GM13976 (cell line): ENCODE measurements at regions not wholly inside any gene's neighbourhood (a gene's known extent, or its start where the extent isn't known, plus 50 kb on each side); places are given as distances from the start of the nearest gene placed in this dataset.

Experiments used
- DNase-seq: peaks from one replicate; pipeline ENCODE4 v3.0.0; 2012; ENCODE audit warnings: low spot score
- CTCF ChIP-seq: IDR thresholded peaks from 2 replicates; pipeline ENCODE4 v1.5.1; 2012; ENCODE audit warnings: borderline replicate concordance, mild to moderate bottlenecking; ENCODE audit not compliant: insufficient read depth; ENCODE audit errors: extremely low read depth, missing control alignments, control extremely low read depth
- in situ Hi-C: fragments of 300-500 bp; cut with MboI; formaldehyde crosslinking; loops from one replicate; pipeline ENCODE4 v1.12.0; 2022; ENCODE audit warnings: low sequenced_read_pairs, mixed read lengths, inconsistent platforms; ENCODE audit not compliant: unreplicated experiment

DNA sequence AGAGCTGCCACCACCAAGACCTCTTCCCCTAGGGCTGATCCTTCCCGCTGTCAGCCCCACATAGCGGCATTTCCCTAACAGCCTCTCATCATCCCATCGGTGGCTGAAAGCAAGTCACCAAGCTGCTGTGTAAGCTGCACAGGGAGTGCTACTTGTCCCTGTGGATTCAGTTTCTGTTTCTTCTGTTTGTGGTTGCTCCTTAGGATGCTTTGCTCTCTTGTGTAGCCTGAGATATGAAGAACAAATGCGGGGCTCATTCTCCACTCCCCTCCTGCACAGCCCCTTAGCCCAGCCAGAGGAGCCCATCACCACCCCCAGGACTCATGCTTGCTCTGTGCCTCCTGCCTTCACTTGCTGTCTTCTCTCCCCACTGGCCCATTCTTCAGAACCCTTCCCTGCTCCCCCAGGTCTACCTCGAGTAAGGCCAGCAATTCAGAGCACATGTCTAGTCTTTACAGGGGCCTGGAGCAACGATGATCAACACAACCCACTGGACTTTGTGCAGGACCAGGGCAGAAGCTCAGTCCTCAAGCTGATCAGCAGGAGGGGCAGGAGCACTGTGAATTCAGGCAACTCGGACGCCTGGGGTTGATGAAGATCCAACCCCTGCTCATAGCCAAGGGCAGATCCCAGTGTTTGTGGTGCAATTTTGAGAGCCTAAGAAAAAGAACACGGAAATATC is 82.6 kb upstream of the GALNT2 start:
- in situ Hi-C loops, result no loop called here
- no peak for DNase-seq
- peak; percentile 16 for TF ChIP-seq CTCF

DNA sequence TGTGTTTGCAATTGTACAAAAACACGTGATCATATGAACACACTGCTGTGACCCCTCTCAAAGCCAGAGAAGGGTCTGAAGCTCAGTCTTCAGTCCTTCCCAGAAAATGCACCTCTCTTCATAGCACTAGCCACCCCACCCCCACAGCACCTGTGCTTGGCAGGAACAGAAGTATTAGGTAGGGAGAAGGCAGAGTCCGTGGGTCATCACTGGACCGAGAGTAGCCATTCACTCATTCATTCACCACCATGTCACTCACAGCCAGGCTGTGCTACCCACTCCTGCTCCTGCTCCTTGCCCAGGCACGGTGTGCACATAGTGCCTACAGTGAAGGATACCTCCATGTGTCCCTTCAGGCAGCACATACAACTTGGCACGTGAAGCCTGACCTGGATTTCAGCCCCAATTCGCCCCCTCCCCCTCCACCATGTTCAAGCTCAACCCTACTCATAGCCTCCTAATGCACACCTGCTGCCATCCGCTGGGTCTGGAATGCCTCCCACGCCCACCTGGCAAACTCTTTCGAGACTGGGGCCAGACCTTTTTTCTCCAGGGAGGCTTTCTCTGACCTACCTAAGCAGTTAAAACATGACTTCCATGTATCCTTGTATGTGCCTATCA is 81.9 kb upstream of the GALNT2 start:
- no peak for TF ChIP-seq CTCF
- no peak for DNase-seq
- in situ Hi-C loops, result no loop called here

- no peak for DNase-seq
- in situ Hi-C loops, result no loop called here
- TF ChIP-seq CTCF, result no peak
Observed at GRCh38 chr1:229985613-229986010, 81.4 kb upstream of the GALNT2 start.

- no peak for DNase-seq
- TF ChIP-seq CTCF, result no peak
- in situ Hi-C loops, result no loop called here
Observed at GRCh38 chr1:229986737-229987337, 80.2 kb upstream of the GALNT2 start.

DNA sequence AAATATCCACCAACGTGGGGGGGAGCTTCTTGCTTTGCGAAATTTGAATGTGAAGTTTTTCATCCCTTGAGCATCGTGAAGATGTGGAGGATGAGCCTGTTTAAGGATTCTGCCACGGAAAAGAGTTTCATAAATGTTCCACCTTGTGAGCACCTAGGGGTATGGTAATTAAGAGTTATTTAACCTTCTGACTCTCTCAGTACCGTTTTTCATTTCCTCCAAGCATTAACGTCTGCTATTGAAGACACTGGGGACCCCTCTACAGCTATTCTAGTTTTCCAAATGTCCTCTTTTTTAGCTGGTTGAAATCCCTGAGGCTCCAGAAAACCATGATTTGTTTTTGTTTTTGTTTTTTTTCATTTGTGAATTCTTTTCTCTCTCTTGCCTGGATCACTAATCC is 79.1 kb upstream of the GALNT2 start:
- TF ChIP-seq CTCF, result no peak
- DNase-seq, result no peak
- in situ Hi-C loops, result no loop called here

DNA sequence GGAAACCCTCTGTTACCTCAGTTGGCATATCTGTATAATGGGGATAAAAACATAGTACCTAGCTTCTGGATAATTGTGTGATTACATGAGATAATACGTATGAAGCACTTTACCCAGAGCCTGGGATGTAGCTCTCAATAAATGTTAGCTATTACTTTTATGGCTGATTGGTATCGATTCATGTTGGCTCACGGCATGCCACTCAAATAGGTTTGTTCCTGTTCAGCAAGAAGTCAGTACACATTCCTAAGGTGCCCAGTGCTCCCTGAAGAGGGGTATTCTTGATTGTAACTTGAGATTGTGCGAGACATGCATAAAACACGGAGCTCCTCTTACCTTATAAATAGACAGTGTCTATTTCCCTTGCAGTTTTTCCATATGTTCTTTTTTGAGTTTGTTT is 78.5 kb upstream of the GALNT2 start:
- no peak for DNase-seq
- TF ChIP-seq CTCF, result no peak
- in situ Hi-C loops, result no loop called here
